HG03558 (cell line): ENCODE measurements at regions not wholly inside any gene's neighbourhood (a gene's known extent, or its start where the extent isn't known, plus 50 kb on each side); places are given as distances from the start of the nearest gene placed in this dataset.
"Not testable (repeated sequence)": the region's sequence is repeated elsewhere in the genome, so short reads cannot be mapped to it uniquely, and the experiment has no call there.

Source experiments
- ATAC-seq: cut with Tn5 transposase; IDR thresholded peaks from one replicate; pipeline ENCODE4 v1.9.1; 2021; ENCODE audit warnings: moderate number of reproducible peaks; ENCODE audit not compliant: unreplicated experiment; ENCODE audit errors: extremely low read depth

DNA sequence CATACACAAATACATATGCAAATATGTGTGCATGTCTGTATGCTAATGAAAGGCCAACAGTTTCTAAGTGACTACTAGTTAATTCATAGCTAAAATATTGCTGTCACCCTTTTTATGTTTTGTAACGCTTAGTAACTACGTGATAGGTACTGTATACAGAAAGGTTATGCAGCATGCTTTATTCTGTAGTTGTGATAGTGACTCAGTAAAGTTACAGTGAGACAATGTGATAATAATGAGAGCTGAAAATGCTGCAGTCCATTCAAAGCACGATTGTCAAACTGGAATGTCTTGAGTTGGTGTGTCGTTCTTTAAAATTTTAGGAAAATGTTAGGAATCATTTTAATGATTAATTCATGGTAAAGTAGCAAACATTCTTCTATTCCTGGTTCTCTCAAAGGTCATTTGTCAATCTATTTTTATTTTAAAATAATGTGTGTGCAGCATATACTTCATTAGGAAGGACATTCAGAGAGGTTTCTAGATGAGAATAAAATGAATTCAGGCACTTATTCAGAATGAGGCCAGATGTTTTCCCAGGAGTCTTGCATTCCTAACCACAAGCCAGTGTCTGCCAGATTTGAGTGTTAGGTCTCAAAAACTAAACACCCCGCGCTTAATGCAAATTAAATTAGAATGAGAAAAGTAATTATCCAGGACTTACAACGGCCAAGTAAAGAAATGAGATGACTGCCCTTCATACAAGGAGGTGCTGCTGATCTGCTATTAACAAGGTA is 408.8 kb upstream of the FZD8 start:
- ATAC-seq, result no peak

DNA sequence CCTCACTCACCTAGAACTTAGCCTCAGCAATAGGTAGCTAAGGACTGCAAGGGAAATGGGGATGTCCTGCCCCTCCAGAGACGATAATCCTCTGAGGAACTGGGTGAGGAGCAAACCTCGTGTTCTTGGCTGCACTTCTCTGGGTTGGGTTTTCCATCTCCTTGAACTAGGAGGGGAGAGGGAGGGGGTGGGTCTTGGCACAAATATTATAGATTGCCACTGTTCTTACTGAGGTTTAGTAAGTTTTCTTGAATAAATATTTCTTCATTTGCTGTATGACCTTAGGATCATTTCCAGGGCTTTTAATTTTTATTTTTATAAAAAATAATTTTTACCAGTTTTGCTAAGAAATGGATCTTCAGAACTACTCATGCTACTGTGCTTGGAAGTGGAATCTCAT is 406.7 kb upstream of the FZD8 start:
- no peak for ATAC-seq

DNA sequence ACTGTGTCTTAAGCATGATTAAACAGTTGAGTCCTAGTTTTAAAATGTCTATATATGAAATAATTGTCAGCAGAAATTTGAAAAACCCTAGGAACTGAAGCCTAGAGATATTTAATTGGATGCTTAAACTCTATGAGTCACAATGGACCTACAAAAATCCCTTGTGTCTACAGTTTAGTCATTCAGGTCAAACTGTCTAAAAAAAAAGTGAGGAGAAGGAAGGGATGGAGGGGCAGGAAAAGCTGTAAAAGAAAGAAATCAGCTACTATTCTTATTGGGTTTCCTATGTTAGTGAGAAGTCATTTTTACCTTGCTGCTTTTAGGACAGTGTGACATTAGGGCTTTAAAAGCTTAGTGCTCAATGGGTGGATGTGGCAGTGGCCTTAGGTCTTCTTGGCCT is 406.1 kb upstream of the FZD8 start:
- ATAC-seq, result no peak

DNA sequence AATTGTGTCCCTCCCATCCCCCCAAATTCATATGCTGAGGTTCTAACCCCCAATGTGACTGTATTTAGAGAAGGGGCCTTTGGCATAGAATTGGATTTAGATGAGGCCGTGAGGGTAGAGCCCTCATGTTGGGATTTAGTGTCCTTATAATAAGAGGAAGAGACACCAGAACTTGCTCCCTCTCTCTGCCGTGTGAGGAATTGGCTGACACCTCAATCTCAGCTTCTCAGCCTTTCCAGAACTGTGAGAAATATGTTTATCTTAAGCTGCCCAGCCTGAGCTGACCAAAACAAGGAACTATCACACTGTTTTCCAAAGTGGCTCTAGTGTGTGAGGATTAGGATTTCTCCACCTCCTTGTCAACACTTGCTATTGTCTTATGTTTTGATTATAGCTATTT is 400.0 kb upstream of the FZD8 start:
- no peak for ATAC-seq

DNA sequence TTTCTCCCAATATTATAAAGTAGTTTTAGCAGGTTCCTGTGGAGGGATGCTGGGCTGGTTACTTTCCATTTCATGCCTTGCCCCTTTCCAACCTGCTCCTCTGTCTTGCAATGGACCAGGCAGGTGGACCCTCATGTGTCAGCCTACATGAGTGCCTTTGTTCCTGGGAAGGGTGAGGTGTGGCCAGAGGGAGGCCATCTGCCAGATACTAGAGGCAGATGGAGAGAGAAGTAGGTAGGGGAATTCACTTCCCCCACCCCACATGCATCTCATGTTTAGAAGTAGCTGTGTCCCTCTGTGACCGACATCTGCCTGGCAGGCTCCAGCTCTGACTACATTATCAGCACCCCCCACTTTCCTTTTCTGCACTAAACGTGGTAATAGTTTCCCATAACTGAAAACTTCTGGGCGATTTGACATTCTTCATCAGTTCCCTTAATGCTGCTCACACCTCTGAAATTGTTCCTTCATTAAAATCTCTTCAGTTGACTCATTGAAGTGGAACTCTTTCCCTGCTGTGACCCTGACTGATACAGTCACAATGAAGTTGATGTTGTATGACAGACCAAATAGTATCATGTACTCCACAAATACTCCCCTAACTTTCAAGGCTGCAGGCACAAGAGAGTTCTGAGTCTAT is 396.3 kb upstream of the FZD8 start:
- no peak for ATAC-seq

DNA sequence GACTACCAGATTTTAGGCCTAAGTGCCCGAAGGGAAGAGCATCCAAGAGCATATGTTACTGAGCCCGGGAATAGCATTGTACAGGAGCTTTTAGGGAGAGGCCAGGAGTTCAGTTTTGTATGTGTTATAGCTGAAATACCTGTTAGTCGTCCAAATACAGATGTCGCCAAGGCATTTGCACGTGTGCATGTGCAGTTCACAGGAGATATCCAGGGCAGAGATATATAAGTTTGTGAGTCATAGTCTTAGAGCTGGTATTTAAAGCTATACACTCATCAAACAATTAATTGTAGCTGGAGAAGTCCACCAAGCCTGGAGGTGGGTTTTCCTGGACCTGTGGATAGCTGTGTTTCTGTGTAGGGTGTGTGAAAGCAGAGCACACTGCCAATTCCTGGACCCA is 394.0 kb upstream of the FZD8 start:
- ATAC-seq, result no peak

DNA sequence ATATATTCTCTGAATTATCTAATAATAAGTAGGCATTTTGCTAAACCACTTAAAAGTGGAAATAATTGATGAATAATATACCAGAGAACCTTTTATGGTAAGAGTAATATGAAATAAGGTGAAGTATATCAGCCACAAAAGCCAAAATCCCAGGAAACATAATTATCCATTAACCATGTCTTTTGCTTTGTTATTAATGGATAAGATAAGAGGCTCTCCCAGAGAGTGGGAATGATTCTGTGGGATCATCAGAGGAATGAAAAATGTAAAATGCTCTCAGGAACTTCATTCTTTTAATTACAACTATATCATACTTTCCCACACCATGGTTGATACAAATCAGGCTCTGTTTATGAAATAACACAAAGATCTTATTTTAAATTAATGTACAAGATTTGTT is 391.7 kb upstream of the FZD8 start:
- no peak for ATAC-seq

DNA sequence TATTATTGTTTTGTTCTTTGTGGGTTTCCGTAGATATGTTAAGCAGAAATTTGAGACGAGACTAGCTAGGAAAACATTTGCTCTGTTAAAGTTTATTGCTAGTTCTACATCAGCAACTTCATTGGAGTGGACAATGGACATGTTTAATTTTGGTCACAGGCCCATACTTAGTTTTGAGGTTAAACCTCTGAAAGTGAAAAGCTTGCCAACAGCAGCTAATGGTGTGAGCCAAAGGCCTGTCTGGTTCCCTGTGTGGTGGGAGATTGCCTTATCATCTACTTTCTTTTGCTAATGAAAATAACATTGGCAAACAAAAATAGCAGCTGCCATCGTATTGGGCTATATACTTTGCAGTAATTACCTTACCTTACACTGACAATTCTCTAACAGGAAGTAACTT is 388.4 kb upstream of the FZD8 start:
- no peak for ATAC-seq

DNA sequence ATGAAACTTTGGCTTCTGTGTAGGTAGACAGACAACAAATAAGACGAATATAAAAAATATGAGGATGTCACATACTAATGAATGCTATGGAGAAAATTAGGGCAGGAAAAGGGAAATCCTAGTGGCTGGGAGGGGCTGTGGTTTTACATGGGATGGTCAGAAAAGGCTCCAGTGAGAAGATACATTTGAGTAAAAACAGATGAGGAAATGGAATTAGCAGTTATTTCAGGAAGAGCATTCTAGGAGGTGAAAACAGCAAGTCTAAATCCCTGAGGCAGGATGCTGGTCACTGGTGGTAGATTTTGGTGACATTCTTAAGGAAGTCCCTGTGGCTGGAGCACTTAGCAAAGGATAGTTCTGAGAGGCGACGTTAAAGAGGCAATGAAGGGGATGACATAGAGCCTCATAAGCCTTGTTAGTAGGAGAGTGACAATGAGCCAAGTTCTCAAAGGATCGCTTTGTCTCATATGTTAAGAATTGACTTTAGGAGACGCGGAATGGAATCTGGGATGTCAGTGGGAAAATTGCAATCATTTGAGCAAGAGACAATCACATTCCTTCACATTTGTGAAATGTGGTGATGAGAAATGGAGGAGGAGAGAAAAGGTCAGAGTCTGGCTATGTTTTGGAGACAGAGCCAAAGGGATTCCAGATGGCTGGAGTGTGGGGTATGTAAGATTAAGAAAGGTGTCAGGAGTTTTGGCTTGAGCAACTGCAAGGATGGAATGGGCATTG is 384.7 kb upstream of the FZD8 start:
- no peak for ATAC-seq

DNA sequence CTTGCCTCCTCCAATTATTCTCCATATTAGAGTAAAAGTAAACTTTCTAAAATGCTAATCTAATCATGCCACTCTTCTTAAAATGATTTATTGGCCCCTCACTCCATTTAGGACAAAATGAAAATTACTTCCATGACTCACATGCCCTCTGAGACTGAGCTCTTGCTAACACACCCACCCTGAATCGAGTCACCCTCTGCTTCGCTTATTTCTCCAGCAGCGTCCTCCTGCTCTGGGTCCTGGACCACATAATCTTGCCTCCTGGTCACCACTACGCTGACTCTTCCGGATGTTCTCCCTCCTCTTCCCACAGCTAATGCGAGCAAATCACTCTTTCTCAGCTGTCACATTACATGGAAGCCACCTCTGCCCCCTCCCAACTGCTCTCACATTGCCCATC is 384.0 kb upstream of the FZD8 start:
- no peak for ATAC-seq

DNA sequence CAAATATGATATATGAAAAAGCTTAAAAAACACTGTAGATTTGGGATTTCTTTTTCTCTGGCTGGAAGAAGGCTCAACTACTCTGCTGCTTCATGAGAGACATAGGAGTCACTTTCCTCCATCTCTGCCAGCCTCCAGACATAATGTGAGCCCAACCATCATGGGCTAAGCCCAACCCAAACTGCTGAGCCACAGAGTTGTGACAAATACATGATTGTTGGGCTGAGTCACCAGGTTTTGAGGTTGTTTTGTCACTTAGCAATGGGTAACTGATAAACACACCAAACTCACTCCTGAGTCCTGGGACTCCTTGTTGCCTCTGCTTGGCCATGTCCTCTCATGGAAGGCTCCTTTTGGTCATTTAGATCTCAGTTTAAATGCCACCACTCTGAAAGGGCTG is 381.8 kb upstream of the FZD8 start:
- ATAC-seq, result no peak

DNA sequence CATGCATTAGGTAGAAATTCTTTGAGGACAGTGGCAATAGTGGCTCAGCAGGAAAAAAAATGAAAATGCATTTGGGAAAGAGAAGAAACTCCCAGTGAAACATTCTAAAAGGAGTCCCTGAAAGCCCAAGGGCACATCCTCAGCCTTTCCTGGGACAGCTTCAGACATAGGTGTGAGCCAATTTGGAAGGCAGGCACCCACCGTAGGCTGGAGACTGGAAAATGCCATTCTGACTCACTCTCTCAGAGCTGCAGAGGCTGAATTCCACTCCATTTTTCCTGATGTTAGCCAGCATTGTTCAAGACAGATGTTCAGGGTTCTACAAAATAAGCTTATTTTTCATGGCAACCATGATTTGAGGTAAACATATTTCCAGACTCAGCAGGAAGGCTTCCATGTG is 379.0 kb upstream of the FZD8 start:
- no peak for ATAC-seq

DNA sequence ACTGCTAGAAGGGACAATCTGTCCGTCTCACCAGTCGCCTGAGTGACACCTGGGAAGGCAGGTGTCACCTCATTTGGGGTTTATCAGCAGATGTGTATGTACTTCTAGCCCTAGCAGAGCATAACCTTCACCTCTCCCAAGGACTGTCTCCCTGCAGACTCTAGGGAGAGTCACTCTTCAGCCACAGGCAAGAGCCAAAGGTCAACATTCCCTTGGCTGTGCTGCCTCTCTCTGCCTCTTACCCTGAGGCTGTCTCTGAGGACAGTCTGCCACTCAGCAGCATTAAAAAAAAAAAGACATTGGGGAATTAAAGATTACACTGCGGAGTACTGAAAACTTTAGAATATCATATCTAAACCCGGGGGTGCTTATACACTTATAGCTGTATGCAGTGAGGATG is 377.7 kb upstream of the FZD8 start:
- ATAC-seq, result no peak

DNA sequence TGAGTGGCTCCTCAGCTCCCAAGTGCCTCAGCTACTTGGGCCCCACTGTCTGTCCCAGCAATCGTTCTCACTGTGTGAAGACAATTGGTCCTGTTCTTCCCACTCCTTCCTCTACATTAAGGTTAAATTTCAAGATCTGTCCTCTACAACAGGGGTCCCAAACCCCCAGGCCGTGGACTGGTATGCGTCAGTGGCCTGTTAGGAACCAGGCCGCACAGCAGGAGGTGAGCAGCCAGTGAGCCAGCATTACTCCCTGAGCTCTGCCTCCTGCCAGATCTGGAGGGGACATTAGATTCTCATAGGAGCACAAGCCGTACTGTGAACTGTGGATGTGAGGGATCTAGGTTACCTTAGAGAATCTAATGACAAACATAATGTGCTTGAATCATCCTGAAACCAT is 376.9 kb upstream of the FZD8 start:
- ATAC-seq, result no peak

DNA sequence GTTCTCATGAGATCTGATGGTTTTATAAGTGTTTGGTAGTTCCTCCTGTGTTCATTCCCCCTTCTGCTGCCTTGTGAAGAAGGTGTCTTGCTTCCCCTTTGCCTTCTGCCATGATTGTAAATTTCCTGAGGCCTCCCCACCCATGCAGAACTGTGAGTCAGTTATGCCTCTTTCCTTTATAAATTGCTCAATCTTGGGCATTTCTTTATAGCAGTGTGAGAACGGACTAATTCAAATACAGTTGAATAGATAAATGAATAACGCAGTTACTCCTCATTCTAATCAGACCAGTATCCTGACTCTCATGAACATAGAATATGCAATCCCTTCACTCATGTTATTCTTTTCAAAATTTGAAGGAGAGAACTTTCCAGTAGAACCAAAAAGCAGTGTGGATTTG is 375.0 kb upstream of the FZD8 start:
- no peak for ATAC-seq

DNA sequence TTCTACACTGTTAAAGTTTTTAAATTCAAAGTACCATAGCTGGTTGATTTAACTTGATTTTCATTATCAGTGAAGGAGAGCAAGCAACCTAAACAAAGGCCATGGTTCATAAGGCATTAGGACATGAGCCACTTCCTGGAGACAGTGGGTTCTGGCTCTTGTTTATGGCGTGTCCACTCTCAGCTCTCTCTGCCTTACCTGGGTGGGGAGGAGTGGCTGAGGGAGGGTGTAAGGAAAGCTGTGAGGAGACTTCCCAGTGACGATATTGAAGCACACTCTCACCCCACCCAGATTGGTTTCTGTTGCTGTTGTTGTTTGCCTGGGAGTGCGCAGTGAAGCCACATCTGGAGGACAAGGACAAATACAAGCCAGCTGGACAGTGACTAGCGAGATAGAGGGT is 365.3 kb upstream of the FZD8 start:
- ATAC-seq, result no peak

DNA sequence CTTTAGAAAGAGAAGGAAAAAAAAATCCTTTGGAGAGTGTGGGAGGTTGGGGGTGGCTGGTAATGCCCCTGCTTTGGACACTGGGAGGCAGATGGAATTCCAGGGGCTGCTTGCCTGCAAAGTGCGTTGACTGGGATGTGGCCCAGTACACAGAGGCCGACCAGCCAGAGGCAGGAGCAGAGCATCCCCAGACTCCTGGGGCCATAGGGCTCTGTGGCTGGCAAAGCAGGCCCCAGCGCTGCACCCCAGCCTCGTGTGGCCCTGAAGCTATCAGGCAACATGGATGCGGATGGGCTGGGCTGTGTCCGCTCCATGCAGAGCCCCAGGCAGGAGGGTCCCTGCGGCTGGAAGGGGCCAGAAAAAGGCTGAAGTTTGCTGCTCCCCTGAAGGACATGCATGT is 361.6 kb upstream of the FZD8 start:
- ATAC-seq, result no peak

DNA sequence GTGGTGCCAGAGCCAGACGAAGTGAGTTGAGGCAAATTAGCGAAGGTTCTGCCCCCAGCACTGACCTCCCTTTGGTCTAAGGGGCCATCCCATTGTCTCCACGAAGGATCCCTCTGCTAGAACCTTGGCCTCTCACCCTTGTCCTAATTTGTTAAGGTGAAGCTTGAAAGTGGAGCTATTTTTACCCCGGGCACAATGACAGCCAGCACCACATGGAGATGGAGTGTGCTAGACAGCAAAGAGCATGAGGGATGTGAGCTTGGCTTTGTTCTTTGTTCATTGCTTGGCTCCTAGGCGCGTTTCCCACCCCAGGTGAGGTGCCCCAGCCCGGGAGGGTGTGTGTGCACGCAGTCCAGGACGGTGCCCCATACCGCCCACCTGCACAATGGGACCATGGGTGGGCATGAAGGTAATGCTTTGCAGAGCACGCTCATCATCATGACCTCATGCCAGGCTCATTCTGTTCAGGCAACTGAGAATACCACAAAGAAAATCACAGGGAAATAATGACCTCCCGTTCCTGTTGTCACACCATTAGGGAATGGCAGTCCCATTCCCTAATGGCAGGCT is 361.0 kb upstream of the FZD8 start:
- ATAC-seq, result no peak

DNA sequence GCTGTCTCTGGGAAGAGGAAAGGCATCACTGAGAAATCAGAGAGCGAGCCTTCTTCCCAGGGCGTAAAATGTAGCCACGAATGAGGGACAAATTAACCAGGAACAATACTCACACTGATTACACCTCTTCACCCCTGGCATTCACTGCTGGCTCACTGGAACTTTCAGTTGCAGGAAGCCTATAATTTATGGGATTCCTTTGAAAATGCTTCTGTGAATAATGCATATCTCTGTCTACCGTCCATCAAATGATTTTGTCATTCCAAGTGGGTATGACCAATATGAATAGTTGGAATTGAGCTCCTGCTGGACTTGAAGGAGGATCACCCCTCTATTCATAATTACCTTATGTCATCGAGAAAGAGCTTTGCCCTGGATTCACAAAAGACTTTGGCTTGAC is 360.3 kb upstream of the FZD8 start:
- ATAC-seq, result no peak

DNA sequence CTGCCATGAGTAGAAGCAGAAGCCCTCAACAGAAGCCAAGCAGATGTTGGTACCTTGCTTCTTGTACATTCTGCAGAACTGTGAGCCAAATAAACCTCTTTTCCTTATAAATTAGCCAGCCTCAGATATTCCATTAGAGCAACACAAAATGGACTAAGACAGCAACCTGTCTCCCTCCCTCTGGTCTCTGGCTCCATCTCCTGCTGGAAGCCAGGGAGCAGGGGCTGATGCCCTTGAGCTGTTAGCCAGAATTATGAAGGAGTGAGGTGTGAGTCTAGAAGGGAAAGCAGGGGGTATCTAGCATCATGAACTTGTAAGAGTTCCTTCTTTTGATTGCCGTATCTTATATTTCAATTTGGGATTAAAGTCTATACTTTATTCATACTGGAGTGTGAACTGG is 358.7 kb upstream of the FZD8 start:
- not testable (repeated sequence) for ATAC-seq

DNA sequence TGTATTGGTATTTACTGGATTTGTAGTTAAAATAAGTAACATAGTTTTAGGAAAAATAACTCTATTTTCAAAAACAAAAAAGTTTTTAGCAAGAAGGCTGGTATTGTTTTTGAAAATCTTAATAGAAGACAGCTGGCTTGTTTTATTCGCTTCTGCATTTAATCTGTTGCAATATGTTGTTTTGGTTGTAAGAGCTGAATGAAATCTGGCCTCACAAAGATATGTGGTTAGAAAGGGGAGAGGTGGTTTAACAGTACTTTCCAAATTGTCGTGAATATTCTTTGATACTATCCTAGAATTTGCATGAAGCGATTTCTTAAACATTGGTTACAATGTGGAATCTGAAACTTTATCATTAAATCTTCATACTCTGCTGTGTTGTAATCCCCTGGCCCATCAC is 355.9 kb upstream of the FZD8 start:
- no peak for ATAC-seq
